Thoracic aorta (tissue), 2 donors: ENCODE measurements at regions not wholly inside any gene's neighbourhood (a gene's known extent, or its start where the extent isn't known, plus 50 kb on each side); places are given as distances from the start of the nearest gene placed in this dataset.

Source experiments
- ATAC-seq: fragments of 150-250 bp; one replicate; pipeline ENCODE4 v1.8.0; 2017; ENCODE audit warnings: low read depth; ENCODE audit not compliant: insufficient number of reproducible peaks, low FRiP score
- DNase-seq: peaks from one replicate; pipeline ENCODE4 v3.0.0-alpha.2; 2020; ENCODE audit warnings: low spot score
- H3K27ac ChIP-seq, 2 donors: fragments of 200-600 bp; sonication (generic); 1 replicate in 1 of 2; 2 replicates in 1 of 2; pipeline ENCODE4 v1.5.1; 2016; ENCODE audit warnings: mild to moderate bottlenecking in 2 of 2, moderate library complexity in 2 of 2
- H3K27me3 ChIP-seq: fragments of 200-600 bp; sonication (generic); replicated peaks from 2 replicates; pipeline ENCODE4 v1.6.0; 2016; ENCODE audit warnings: mild to moderate bottlenecking; ENCODE audit not compliant: insufficient read depth
- H3K36me3 ChIP-seq: fragments of 200-600 bp; sonication (generic); one replicate; pipeline ENCODE4 v1.5.1; 2016
- H3K4me1 ChIP-seq, 2 donors: fragments of 200-600 bp; sonication (generic); 1 replicate in 1 of 2; 2 replicates in 1 of 2; pipeline versions ENCODE4 v1.5.1 to v1.6.0; 2016; ENCODE audit warnings: low read depth in 2 of 2, mild to moderate bottlenecking in 1 of 2; ENCODE audit not compliant: control insufficient read depth in 1 of 2
- H3K4me3 ChIP-seq: fragments of 200-600 bp; sonication (generic); 2 replicates; pipeline ENCODE4 v1.5.1; 2016; ENCODE audit warnings: mild to moderate bottlenecking
- H3K9me3 ChIP-seq: fragments of 200-600 bp; sonication (generic); 2 replicates; pipeline ENCODE4 v1.5.1; 2016
- CTCF ChIP-seq: fragments of 200-600 bp; sonication (generic); IDR thresholded peaks from one replicate; pipeline ENCODE4 v1.5.1; 2019; ENCODE audit warnings: antibody characterized with exemption

GRCh38 chr7:98705626-98706025, 88.5 kb downstream of the NPTX2 start:
- no peaks in the 10 kb centered on the region for H3K9me3 ChIP-seq
- no peak for TF ChIP-seq CTCF
- no peak for ATAC-seq
- H3K36me3 ChIP-seq, result no peaks in the 10 kb centered on the region
- H3K4me3 ChIP-seq, result no peak overlapping the region
- H3K27ac ChIP-seq, result no peak overlapping the region
- no peak for DNase-seq
- no peaks in the 10 kb centered on the region for H3K4me1 ChIP-seq
- H3K27me3 ChIP-seq, result no peaks in the 10 kb centered on the region

DNA sequence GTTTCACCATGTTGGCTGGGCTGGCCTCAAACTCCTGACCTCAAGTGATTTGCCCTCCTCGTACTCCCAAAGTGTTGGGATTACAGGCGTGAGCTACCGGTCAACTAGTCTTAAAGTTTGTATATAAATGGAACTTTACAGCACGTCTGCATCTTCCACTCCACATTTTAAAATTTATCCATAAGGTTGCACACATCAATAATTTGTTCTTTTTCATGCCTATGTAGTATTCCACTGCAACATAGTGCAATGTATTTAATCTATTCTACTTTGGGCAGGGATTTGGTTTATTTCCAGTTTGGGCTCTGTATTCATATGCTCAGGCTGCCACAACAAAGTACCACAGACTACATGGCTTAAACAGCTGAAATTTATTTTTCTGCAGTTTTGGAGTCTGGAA, 90.0 kb downstream of the NPTX2 start:
- H3K4me3 ChIP-seq, result no peak overlapping the region
- ATAC-seq, result no peak
- no peaks in the 10 kb centered on the region for H3K9me3 ChIP-seq
- TF ChIP-seq CTCF, result no peak
- no peak overlapping the region for H3K27ac ChIP-seq
- no peaks in the 10 kb centered on the region for H3K27me3 ChIP-seq
- no peaks in the 10 kb centered on the region for H3K36me3 ChIP-seq
- no peaks in the 10 kb centered on the region for H3K4me1 ChIP-seq
- DNase-seq, result no peak

DNA sequence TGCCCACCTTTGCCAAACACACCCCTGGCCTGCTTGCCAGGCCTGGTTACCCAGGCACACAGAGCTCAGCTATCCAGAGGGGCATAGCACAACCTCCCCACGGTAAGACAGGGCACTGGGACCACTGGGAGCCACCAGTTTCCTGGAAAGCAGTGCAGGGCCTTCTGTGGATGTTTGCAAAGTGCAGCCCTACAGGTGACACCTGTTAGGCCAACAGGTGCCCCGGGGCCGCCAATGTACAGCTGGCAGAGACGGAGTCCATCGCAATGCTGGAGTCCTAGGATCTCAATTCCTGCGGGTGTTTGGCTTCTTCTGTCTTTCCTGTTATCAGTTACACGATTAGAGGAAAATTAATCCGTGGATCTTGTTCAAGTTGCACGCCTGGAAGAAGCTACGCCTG, 94.9 kb downstream of the NPTX2 start:
- Histone ChIP-seq H3K27me3 (no peaks in the 10 kb centered on the region), H3K27ac (no peak overlapping the region), H3K36me3 (no peaks in the 10 kb centered on the region), H3K4me3 (no peak overlapping the region), H3K4me1 (no peaks in the 10 kb centered on the region), H3K9me3 (no peaks in the 10 kb centered on the region)
- ATAC-seq (no peak), DNase-seq (no peak)
- no peak for TF ChIP-seq CTCF

GRCh38 chr7:98713165-98713810, 96.2 kb downstream of the NPTX2 start:
- Histone ChIP-seq H3K4me1 (no peaks in the 10 kb centered on the region), H3K27me3 (no peaks in the 10 kb centered on the region), H3K36me3 (no peaks in the 10 kb centered on the region), H3K9me3 (no peaks in the 10 kb centered on the region), H3K4me3 (no peak overlapping the region), H3K27ac (no peak overlapping the region)
- DNase-seq (no peak), ATAC-seq (no peak)
- no peak for TF ChIP-seq CTCF

DNA sequence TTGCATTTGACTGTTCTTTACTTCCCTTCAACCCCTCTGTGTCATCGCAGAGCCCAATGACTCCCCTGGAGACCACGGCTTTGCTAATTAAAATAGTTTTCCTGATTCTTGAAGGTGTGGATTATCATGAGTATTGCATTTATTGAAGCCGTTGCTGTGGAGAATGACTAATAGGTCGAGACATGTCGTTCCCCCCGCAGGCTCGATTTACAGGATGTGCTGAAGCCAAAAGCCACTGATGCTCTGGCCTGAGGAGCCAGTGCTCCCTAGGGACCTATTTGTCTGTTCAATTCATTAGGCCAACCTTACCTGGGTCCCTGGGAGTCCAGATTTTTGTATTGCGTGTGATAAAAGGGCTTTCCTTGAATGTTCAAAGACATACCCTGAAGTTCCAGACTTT, 102.3 kb downstream of the NPTX2 start:
- H3K27me3 ChIP-seq, result no peaks in the 10 kb centered on the region
- no peak for DNase-seq
- no peaks in the 10 kb centered on the region for H3K36me3 ChIP-seq
- ATAC-seq, result no peak
- H3K4me3 ChIP-seq, result no peak overlapping the region
- no peaks in the 10 kb centered on the region for H3K9me3 ChIP-seq
- no peak overlapping the region for H3K27ac ChIP-seq
- no peaks in the 10 kb centered on the region for H3K4me1 ChIP-seq
- TF ChIP-seq CTCF, result no peak
